GM12874 (cell line): ENCODE measurements at regions not wholly inside any gene's neighbourhood (a gene's known extent, or its start where the extent isn't known, plus 50 kb on each side); places are given as distances from the start of the nearest gene placed in this dataset.

Source experiments
- TF ChIP-seq, protein P1 (sequence below): IDR thresholded peaks from 2 replicates; pipeline ENCODE4 v1.5.1; 2011; ENCODE audit warnings: low read depth, mild to moderate bottlenecking, control low read depth, low read length, moderate library complexity; ENCODE audit not compliant: insufficient read depth

DNA sequence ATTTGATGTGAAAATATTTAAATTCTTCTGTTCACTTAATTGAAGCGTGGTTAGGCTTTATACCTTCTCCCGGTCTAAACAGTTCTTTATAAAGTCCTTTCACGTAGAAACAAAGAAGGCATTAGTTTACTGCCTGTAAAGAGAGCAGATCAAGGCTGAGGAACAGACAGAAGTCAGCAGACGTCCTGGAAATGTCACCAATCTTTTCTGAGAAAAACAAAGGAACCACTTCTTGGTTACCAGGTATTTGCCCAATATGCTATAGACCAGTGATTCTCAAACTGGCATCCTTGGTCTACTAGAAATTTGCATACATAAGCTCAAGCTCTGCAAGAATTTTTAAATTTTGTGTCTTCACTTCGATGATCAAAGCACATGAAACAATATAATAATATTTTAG, 89.2 kb upstream of the STK17B start:
- TF ChIP-seq, protein P1, sequence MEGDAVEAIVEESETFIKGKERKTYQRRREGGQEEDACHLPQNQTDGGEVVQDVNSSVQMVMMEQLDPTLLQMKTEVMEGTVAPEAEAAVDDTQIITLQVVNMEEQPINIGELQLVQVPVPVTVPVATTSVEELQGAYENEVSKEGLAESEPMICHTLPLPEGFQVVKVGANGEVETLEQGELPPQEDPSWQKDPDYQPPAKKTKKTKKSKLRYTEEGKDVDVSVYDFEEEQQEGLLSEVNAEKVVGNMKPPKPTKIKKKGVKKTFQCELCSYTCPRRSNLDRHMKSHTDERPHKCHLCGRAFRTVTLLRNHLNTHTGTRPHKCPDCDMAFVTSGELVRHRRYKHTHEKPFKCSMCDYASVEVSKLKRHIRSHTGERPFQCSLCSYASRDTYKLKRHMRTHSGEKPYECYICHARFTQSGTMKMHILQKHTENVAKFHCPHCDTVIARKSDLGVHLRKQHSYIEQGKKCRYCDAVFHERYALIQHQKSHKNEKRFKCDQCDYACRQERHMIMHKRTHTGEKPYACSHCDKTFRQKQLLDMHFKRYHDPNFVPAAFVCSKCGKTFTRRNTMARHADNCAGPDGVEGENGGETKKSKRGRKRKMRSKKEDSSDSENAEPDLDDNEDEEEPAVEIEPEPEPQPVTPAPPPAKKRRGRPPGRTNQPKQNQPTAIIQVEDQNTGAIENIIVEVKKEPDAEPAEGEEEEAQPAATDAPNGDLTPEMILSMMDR, result no peak

- TF ChIP-seq, protein P1, result no peak
Measured at GRCh38 chr2:196262606-196263005, 91.2 kb upstream of the STK17B start.

DNA sequence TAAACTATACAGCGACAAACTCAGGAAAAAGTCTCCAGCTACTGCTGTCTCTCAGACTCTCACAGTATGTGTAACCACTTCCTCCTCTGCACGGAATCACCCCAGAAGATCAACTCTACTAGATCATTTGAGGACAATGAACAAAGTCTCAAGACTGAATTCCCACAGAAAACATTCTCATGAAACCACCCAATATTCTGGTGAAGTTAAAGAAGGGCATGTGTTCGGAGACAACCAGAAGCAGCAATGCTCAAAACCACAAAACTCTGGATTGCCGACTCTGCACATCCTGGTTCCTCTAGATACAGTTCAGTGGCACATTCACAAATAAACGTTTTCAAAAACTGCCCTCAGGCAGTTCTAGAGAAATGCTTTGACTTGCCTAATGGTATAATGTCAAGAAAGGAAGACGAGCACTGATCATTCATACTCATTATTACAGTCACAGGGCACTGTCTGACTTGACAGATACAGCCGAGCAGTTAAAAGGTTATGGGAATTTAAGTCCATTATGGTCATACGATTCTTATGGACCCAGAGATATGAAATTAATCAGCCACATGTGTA, 91.9 kb upstream of the STK17B start:
- TF ChIP-seq, protein P1, result no peak

DNA sequence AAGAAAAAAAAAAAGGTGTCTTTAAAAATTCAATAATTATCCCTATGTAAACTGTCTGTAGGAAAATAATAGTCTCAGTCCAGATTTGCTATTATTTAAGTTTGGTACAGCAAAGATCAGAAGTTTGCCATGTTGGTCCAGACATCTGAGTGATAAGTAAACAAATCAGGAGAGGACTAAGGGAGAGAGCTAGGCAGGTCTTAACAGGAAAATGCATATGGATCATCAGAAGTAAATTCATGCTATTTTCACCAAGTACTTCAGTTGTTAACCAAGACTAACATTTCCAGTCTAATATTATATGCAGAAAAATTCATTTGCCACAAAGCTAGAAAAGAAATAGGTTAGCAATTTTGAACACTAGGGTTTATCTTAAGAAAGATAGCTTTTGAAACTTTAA, 95.0 kb upstream of the STK17B start:
- TF ChIP-seq, protein P1, result no peak

- TF ChIP-seq, protein P1, result no peak
Measured at GRCh38 chr2:196266855-196267254, 95.5 kb upstream of the STK17B start.

GRCh38 chr2:196268025-196268424, 96.6 kb upstream of the STK17B start:
- TF ChIP-seq, protein P1, result no peak

DNA sequence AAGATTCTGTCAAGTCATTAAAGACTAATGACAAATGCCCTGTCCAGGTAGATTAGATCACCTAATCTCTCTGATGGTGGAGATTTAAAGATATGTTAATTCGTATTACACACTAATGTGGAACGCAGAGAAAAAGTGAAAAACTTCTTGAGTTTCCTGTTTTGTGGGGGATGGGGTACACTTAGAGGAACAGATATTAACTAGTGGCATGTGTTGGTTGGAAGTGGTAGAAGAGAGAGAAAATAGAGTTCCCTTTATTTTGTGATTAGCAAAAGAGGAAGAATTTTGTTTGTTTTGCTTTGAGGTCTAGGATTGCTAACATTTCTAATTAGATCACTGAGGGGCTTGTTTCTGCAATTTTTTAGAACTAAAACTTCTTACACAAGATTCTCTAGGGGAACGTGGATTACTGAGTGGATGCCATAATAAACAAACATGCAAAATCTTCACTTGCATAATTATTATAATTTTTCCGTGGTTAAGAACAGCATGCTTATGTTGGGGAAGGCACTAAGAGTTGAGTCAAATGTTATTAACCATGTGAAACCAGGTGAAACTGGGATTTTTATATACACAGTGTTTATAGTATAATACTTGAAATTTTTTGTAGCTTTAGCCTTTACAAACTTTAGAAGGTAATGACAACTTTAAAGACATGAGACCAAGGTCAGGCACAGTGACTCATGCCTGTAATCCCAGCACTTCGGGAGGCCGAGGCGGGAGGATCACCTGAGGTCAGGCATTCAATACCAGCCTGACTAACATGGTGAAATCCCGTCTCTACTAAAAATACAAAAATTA, 97.4 kb upstream of the STK17B start:
- TF ChIP-seq, protein P1, result no peak
